HG03025 (cell line): ENCODE measurements at regions not wholly inside any gene's neighbourhood (a gene's known extent, or its start where the extent isn't known, plus 50 kb on each side); places are given as distances from the start of the nearest gene placed in this dataset.
"Not testable (repeated sequence)": the region's sequence is repeated elsewhere in the genome, so short reads cannot be mapped to it uniquely, and the experiment has no call there.

Experiments
- ATAC-seq: cut with Tn5 transposase; IDR thresholded peaks from one replicate; pipeline ENCODE4 v1.9.1; 2021; ENCODE audit warnings: mild to moderate bottlenecking, moderate library complexity; ENCODE audit not compliant: unreplicated experiment, low FRiP score

- no peak for ATAC-seq
These were observed 377.0 kb downstream of the DDX10 start for GRCh38 chr11:109041876-109042275.

DNA sequence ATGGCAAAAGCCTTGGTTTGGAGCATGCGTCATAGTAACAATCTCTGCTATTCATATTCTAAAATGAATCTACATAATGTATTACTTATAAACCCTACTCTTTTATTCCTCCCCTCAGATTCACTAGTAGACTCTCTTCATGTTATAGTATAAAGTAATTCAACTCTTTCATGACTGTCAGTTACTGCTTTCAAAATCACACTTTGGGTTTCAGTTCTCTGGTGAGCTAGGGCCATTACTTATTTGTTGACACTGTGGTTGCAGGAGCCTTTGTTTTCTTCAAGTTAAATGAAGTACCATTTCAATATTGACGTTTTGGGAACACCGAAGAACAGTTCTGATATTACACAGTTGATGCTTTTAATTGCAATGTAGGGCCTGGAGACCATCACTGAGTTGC lies 378.4 kb downstream of the DDX10 start:
- no peak for ATAC-seq

GRCh38 chr11:109046284-109046992 lies 375.6 kb upstream of the C11orf87 start:
- no peak for ATAC-seq

- ATAC-seq = no peak
These were observed 373.9 kb upstream of the C11orf87 start for GRCh38 chr11:109048098-109048497.

DNA sequence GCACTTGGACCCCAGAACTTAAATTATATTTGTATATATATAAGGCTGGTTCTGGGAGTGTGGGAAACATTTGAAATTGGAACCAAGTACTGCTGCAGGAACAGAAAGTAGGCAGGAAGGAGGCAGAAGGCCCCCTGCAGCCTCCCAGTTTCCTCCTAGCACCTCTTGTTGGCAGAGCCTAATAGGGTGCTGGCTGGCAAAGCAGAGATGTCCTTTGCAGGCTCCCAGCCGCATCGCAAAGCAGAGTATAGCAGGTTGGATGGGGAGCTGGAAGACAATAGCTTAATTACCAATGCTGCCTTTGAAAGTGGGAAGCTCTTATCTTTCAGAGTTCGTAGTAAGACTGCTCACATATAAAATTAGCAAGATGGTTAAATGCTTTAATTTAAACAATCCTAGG lies 370.8 kb upstream of the C11orf87 start:
- ATAC-seq = no peak

- no peak for ATAC-seq
These were observed 362.6 kb upstream of the C11orf87 start for GRCh38 chr11:109059402-109059801.

- no peak for ATAC-seq
These were observed 360.6 kb upstream of the C11orf87 start for GRCh38 chr11:109061394-109061793.

GRCh38 chr11:109062445-109062844 lies 359.5 kb upstream of the C11orf87 start:
- no peak for ATAC-seq

- ATAC-seq = no peak
These were observed 359.1 kb upstream of the C11orf87 start for GRCh38 chr11:109062871-109063270.

- not testable (repeated sequence) for ATAC-seq
These were observed 357.2 kb upstream of the C11orf87 start for GRCh38 chr11:109064618-109065311.

- ATAC-seq = no peak
These were observed 350.7 kb upstream of the C11orf87 start for GRCh38 chr11:109071262-109071661.

DNA sequence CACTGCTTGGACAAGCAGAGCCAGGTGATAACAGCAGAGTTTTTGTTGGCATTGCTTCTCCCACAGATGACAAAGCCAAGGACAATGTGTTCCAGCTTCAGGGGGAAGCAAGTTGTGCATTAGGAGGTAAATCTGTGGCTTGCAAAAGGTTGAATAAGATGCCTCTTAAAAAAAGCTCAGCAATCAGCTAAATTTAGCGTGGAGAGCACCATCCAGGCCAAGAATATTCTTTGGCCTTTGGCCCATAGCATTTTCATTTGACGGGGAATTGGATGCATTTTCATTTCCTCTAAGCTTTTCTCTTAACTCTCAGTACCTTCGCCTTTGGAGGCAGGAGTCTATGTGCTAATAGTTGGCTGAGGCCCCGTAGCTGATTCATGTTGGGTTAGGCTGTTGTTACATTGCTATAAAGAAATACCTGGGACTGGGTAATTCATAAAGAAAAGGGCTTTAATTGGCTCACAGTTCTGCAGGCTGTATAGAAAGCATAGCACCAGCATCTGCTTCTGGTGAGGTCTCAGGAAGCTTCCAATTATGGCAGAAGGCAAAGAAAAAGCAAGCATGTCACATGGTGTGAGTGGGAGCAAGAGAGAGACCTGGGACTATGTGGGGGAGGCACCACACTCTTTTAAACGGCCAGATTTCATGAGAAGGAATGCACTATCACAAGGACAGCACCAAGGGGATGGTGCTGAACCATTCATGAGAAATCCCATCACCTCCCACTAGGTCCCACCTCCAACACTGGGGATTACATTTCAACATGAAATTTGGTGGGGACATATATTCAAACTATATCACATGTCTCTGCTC lies 350.1 kb upstream of the C11orf87 start:
- no peak for ATAC-seq

DNA sequence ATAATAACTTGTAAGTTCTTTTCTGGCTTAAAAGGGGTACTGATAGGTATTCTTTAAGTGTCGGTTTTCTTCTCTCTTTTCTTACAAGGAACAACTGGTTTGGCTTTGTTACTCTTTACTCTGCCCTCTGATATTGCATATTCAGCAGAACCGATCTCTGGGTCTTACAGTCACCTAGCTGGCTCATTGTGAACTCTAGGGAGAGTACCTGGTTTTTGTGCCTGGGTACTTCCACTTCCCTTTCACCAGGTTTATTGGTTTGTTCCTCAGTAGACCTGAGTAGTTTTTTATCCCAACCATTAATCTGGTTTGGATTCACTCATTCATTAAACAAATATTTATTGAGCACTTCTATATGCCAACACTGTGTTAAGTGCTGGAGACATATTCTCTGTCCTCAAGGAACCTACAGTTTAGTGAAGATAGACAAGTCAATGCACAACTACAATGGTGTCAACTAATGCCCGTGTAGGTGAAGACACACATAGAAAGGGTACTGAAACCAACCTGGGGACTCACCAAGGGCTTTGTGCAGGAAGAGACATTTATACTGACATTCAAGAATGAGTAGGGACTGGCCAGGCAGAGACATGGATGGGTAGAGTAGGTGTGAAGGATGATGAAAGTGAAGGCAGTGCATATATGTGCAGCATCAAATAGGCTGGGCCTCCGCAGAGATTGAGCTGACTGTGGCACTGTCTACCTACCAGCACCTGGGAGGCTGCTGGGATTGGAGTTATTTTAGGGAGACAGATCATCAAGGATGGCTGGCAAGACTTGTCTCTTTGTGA lies 348.8 kb upstream of the C11orf87 start:
- no peak for ATAC-seq

DNA sequence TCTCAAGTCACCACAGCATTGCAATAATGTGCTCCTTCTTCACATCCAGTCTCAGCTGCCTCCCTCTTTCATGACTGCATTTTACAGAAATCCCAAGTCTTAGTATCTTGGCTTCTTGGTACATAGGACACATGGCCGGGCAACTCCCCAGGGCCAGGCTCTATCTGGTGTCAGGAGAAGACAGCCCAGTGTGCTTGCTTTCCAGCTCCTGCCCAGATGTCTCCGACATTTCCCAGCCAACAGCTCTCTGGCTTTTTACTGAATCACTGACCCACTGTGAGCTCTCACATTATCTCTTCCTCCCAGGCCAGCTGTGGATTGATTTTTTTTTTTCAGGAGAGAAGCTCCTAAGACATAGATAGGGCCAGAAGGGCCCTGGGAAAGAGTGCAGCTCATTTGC lies 346.0 kb upstream of the C11orf87 start:
- ATAC-seq = no peak

GRCh38 chr11:109076870-109077269 lies 345.1 kb upstream of the C11orf87 start:
- no peak for ATAC-seq

- ATAC-seq = no peak
These were observed 344.6 kb upstream of the C11orf87 start for GRCh38 chr11:109077291-109077920.

GRCh38 chr11:109085708-109086373 lies 336.1 kb upstream of the C11orf87 start:
- ATAC-seq = no peak

GRCh38 chr11:109086931-109087330 lies 335.1 kb upstream of the C11orf87 start:
- no peak for ATAC-seq

GRCh38 chr11:109088086-109088485 lies 333.9 kb upstream of the C11orf87 start:
- ATAC-seq = no peak

GRCh38 chr11:109089144-109089543 lies 332.8 kb upstream of the C11orf87 start:
- ATAC-seq = no peak
